ENCODE measurements at regions not wholly inside any gene's neighbourhood (a gene's known extent, or its start where the extent isn't known, plus 50 kb on each side); places are given as distances from the start of the nearest gene placed in this dataset.

DNA sequence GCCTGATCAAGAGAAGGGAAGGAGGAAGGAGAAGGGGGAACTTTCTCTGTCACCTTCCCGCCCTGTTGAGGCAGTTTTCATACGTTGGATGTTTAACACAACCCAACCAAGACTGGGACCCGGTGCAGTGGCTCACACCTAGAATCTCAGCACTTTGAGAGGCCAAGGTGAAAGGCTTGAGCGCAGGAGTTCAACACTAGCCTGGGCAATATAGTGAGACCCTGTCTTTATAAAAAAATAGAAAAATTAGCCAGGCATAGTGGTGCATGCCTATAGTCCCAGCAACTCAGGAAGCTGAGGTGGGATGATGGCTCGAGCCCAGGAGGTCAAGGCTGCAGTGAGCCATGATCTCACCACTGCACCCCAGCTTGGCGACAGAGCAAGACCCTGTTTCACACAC is 59.4 kb upstream of the PEG3 start:
- H3K36me3 ChIP-seq (ENCODE audit: control insufficient read depth in 2 of 4, insufficient read depth in 4 of 4, low read length in 3 of 4): no peaks in the 10 kb centered on the region
- FAIRE-seq (no peak), DNase-seq (ENCODE audit: low read depth in 1 of 2, low spot score in 2 of 2) (no peak)
- H3K79me1 ChIP-seq (ENCODE audit: low read depth, low read length): no peaks in the 10 kb centered on the region
- H3K9ac ChIP-seq (replicated peaks in 1 of 4; ENCODE audit: extremely low read depth in 1 of 4, low read depth in 3 of 4, low read length in 3 of 4): no peak overlapping the region
- H4K20me1 ChIP-seq (replicated peaks in 1 of 2; ENCODE audit: control insufficient read depth in 1 of 2, insufficient read depth in 2 of 2, low read length in 2 of 2): no peaks in the 10 kb centered on the region
- peaks cover 45 to 88% of the 10 kb centered on the region in 2 experiments for H3K9me3 ChIP-seq (ENCODE audit: insufficient read depth in 2 of 2, low read depth in 1 of 2, low read length in 1 of 2)
- ChIA-PET POLR2A (ENCODE audit: partially characterized antibody) (no interaction called here), CTCF (ENCODE audit: partially characterized antibody) (no interaction called here)
- H2AFZ ChIP-seq (ENCODE audit: low read length): no peak overlapping the region
- H3K4me1 ChIP-seq (replicated peaks in 1 of 4; ENCODE audit: control insufficient read depth in 3 of 4, insufficient read depth in 4 of 4, low read length in 3 of 4): no peaks in the 10 kb centered on the region
- no peak overlapping the region for H2BK5ac ChIP-seq (ENCODE audit: low read depth, low read length)
- H3K23ac ChIP-seq (ENCODE audit: insufficient read length): no peak overlapping the region
- no peaks in the 10 kb centered on the region for H3K79me2 ChIP-seq (ENCODE audit: control insufficient read depth in 1 of 2, insufficient read depth in 2 of 2, low read length in 2 of 2)
- H4K91ac ChIP-seq (replicated peaks; ENCODE audit: insufficient read length, low read length): no peak overlapping the region
- no peaks in the 10 kb centered on the region for H3K23me2 ChIP-seq (ENCODE audit: low read depth, low read length)
- H3K4ac ChIP-seq (replicated peaks; ENCODE audit: insufficient read length, low read depth, low read length): no peak overlapping the region
- 73% methylated on average over 6 of the region's 6 CpGs; no CpG with 5 or more reads in 1 of the 2 experiments for WGBS, 2 experiments (ENCODE audit: extremely low coverage in 1 of 2, insufficient coverage in 1 of 2, insufficient read length in 1 of 2, insufficient replicate concordance in 2 of 2, low coverage in 1 of 2, low lambda C conversion rate in 2 of 2, missing lambda C conversion rate in 1 of 2)
- no peak overlapping the region for H2BK12ac ChIP-seq (ENCODE audit: low read depth, low read length)
- no peak overlapping the region for H3K4me2 ChIP-seq (ENCODE audit: insufficient read depth in 1 of 2, low read depth in 2 of 2, low read length in 2 of 2)
- no peak overlapping the region for H4K5ac ChIP-seq (ENCODE audit: insufficient read length, low read depth, low read length)
- no peak overlapping the region for H3K18ac ChIP-seq (ENCODE audit: extremely low read depth, low read length)
- H3K56ac ChIP-seq (replicated peaks; ENCODE audit: insufficient read length, low read depth, low read length): no peak overlapping the region
- no peaks in the 10 kb centered on the region for H3K27me3 ChIP-seq (replicated peaks in 1 of 4; ENCODE audit: control insufficient read depth in 3 of 4, extremely low read depth in 1 of 4, insufficient read depth in 3 of 4, low read length in 3 of 4)
- no peak overlapping the region for H2AK5ac ChIP-seq (ENCODE audit: low read depth, low read length)
- no peak overlapping the region for H2BK15ac ChIP-seq (ENCODE audit: low read length)
- H4K8ac ChIP-seq (ENCODE audit: extremely low read depth, insufficient read depth, low read length): no peak overlapping the region
- H3K4me3 ChIP-seq (ENCODE audit: extremely low read depth in 1 of 4, insufficient read depth in 2 of 4, low read depth in 3 of 4, low read length in 4 of 4): no peak overlapping the region
- no peak overlapping the region for H3K14ac ChIP-seq (ENCODE audit: insufficient read length)
- H3K27ac ChIP-seq (ENCODE audit: low read depth, low read length): no peak overlapping the region
- H2BK120ac ChIP-seq (replicated peaks; ENCODE audit: low read depth, low read length): no peak overlapping the region
- no peak overlapping the region for H2BK20ac ChIP-seq (ENCODE audit: low read length)
- TF ChIP-seq HDAC2 (IDR thresholded peaks at IDR 0.05; ENCODE audit: borderline replicate concordance in 1 of 2, low read depth in 2 of 2, low read length in 2 of 2): no peak
- TF ChIP-seq JUN (IDR thresholded peaks at IDR 0.05; ENCODE audit: low read depth, low read length): no peak
- no peak for TF ChIP-seq RFX5 (IDR thresholded peaks at IDR 0.05; ENCODE audit: borderline replicate concordance, low read depth, low read length)
- no peak for TF ChIP-seq EGR1 (IDR thresholded peaks at IDR 0.05; ENCODE audit: borderline replicate concordance, low read depth, low read length)
